Activated CD8-positive, alpha-beta memory T cell treated with anti-CD3 and anti-CD28 coated beads for 4 hours (primary cell): ENCODE measurements at regions not wholly inside any gene's neighbourhood (a gene's known extent, or its start where the extent isn't known, plus 50 kb on each side); places are given as distances from the start of the nearest gene placed in this dataset.
A peak's percentile ranks its signal among the peaks of the same experiment; 100 is the strongest.
"Not testable (repeated sequence)": the region's sequence is repeated elsewhere in the genome, so short reads cannot be mapped to it uniquely, and the experiment has no call there.

Experiments used
- DNase-seq, 2 donors: peaks; one replicate each; pipeline ENCODE4 v3.0.0-alpha.2; 2020; ENCODE audit warnings: low read depth in 2 of 2

DNA sequence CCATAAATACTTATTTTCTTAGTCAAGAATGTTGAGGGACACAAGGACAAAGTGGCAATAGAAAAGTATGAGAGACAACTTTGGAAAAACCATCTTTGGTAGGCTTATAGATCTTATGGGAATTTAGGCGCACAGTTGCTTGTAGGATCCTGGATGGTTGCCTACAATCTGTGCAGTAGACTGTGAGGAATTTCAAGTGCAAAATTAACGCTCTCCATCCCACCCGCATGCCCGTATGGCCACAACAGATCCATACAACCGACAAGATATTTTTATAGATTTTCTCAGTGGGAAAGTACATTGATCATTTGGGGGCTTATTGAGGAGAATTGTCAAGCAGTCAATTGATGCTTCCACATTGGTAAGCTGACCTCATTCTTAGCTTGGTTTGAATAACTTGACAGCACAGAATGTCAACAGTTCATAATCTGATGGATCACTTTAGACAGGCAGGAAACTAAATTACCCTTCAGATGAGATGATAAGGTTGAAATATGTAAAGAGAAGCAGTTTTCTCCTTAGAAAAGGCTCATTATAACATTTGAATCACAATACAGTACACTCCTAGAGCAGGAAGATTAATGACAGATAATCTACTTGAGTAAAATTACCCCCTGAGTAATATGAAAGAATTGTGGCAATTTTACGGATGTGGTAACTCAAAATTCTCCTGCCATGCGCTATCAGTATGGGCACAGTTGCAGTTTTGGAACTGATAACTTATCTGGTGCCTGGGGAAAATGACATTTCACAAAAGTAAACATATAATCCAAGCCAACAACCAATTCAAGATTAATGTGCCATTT, 479.7 kb downstream of the KIF20B start:
- no peak for DNase-seq

- no peak for DNase-seq
Observed at GRCh38 chr10:90192825-90193224, 491.4 kb downstream of the KIF20B start.

GRCh38 chr10:90193240-90193985, 492.0 kb downstream of the KIF20B start:
- no peak for DNase-seq

DNA sequence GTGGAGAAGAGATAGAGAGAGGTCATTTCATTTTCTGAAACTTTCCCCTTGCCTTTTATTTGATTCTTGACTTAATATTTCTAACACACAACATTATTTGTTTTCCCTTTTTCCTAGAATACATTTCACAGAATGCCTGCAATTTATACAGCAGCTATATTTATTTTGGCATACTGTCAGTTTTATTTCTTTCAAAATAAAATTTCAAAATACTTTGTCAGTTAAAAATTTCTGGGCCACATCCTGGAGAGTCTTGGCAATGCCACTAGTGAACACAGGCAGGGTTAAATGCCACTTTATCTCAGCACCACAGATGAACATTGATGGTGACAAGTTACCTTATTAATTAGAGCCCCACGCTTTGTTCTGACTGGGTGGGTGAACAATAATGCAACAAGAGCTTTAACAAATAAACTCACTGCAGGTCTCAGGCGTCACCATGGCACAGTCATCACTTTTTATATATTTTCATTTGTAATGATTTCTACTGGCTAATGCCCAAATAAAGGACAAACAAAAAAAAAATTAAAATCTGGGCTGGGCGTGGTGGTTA, 494.0 kb downstream of the KIF20B start:
- no peak for DNase-seq

DNA sequence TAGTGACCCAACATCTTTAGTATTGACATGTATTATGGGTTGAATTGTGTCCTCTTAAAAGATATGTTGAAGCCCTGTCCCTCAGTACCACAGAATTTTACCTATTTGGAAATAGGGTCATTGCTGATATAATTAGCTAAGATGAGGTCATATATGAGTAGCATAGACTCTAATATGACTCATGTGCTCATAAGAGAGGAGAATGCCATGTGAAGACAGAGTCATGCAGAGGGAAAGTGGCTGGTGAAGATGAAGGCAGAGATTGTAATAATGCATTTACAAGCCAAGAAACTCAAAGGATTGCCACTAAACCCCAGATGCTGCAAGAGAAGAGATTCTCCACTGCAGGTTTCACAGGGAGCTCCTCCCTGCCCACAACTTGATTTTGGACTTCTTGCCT, 496.4 kb downstream of the KIF20B start:
- no peak for DNase-seq

GRCh38 chr10:90199093-90199492, 497.7 kb downstream of the KIF20B start:
- no peak for DNase-seq

DNA sequence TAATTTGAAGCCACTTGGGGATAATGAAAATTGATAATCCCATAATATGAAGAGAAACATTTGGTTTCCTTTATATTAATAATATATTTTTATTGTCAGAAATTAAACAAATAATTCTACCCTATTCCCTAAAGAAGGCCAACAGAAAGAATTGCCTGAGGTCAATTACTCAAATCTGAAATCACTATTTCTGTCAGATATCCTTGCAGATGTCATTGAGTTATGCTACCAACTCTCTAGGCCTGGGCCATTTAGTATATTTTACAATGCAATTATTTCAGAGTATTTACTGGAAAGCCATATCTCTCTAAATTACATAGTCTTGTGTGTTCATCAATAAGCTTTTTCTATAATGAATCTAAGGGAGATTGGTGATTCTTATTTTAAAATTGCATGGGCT, 498.1 kb downstream of the KIF20B start:
- no peak for DNase-seq

GRCh38 chr10:90204131-90204955, 503.0 kb downstream of the KIF20B start:
- DNase-seq: no peak

DNA sequence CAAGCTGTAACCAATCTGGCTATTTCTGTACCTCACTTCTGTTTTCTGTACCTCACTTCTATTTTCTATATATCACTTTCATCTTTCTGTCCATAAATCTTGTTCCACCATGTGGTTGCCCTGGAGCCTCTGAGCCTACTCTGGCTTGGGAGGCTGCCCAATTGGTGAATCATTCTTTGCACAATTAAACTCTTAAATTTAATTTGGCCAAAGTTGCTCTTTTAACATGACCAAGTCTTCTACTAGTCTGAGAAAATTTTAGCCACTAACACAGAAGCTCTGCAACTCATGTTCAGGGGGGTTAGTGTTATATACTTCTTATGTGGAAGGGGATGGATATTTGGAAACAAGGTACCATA, 503.5 kb downstream of the KIF20B start:
- no peak for DNase-seq

- DNase-seq: no peak
Observed at GRCh38 chr10:90205340-90205739, 503.9 kb downstream of the KIF20B start.

DNA sequence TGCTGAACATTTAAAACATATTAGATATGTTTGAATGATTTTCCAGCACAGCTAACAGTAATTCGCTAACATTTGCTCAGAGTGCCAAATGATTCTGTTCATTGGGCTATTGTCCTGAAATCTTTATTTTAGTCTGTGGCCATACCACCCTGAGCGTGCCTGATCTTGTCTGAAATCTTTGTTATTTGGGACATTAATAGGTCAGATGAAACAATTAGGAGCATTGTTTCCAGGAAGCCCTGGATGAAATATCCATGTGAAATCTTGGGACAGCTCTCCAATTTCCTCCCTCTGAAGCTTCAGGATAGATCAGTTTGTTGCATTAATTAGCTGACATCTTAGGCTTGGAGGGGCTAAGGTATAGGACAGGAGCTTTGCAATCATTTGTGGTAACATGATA, 512.0 kb downstream of the KIF20B start:
- DNase-seq: no peak

GRCh38 chr10:90218846-90219245, 517.5 kb downstream of the KIF20B start:
- DNase-seq: no peak

- no peak for DNase-seq
Observed at GRCh38 chr10:90222372-90222771, 521.0 kb downstream of the KIF20B start.

DNA sequence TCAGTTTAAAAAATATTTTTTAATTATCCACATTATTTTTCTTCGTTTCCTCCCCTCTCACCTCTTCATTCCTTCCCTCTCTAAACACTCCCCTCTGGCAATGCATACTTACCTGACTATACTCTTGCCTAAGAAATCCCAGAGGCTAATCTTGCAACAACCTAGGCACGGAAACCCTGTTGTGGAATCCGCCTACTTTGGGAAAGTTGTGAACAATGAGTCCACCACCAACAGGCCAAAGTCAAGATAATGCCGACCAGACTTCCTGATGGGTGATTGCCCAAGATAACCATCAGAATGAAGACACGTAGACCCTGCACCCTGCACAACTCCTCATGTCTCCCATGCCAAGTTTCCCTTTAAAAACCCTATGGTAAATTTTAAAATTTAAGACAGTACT, 521.5 kb downstream of the KIF20B start:
- DNase-seq: no peak

- no peak for DNase-seq
Observed at GRCh38 chr10:90224791-90225566, 523.6 kb downstream of the KIF20B start.

GRCh38 chr10:90226517-90226916, 525.1 kb downstream of the KIF20B start:
- no peak for DNase-seq

DNA sequence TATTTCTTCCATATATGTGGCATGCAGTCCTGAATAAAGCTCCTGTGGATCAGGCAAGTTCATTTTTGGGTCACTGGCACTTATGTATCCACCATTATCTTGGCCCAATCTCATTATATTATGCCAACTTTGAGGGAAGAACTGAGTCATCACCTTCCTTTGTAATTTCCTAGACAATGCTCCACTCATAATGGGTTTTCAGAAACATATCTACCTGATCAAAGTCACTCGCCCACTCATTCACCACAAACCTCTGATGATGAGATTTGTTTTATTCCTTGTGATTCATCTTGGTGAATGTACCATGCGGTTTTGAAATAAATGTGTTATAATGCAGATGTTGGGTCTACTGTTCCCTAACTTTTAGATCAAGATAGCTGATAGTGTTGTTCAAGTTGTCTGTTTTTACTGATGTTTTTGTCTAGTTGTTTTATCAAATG, 525.8 kb downstream of the KIF20B start:
- peak in 1 of 2 donors; percentile 3 for DNase-seq

DNA sequence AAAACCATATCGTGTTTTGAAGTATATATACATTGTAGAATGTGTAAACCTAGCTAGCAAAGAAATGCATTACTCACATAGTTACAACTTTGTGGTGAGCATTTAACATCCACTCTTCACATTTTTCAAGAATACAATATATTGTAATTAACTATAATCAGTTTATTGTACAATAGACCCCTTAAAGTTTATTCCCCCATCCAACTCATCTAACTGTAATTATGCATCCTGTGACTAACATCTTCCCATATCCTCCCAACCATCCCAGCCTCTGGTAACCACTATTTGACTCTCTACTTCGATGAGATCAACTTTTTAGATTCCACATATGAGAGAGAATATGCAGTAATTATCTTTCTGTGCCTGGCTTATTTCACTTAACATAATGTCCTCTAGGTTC, 526.4 kb downstream of the KIF20B start:
- no peak for DNase-seq

DNA sequence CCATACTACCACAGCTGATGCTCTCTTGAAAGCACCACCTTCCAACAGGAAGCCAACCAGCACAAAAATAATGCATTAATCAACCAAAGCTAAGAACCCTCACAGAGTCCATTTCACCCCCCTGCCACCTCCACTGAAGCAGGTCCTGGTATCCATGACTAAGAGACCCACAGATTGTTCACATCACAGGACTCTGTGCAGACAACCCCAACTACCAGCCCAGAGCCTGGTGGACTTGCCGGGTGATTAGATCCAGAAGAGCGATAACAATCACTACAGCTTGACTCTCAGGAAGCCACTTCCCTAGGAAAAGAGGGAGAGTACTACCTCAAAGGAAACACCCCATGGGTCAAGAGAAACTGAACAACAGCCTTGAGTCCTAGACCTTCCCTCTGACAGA, 528.1 kb downstream of the KIF20B start:
- no peak for DNase-seq

- DNase-seq: not testable (repeated sequence)
Observed at GRCh38 chr10:90233805-90234204, 532.4 kb downstream of the KIF20B start.

GRCh38 chr10:90245623-90246022, 544.2 kb downstream of the KIF20B start:
- no peak for DNase-seq
